ENCODE measurements at regions not wholly inside any gene's neighbourhood (a gene's known extent, or its start where the extent isn't known, plus 50 kb on each side); places are given as distances from the start of the nearest gene placed in this dataset.
"Not testable (repeated sequence)": the region's sequence is repeated elsewhere in the genome, so short reads cannot be mapped to it uniquely, and the experiment has no call there.

DNA sequence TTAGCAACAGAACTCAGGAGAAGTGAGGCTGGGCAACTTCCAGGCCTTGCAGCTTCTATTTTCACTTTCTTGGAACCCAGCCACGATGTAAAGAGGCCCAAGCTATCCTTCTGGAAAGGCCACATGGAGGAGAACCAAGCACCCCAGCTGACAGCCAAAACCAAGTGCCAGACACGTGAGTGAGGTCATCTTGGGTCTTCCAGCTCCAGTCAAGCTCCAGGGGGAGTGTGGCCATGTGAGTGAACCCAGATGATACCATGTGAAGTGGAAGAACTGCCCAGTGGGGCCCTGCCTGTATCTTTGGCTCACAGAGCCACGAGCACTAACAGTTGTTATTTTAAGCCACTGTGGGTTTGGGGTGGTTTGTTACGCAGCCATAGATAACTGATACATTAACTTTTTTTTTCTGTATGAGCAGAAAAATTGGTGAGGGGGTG lies 126.8 kb upstream of the MAP1LC3B2 start:
- DNase-seq (ENCODE audit: low read depth) = no peak

DNA sequence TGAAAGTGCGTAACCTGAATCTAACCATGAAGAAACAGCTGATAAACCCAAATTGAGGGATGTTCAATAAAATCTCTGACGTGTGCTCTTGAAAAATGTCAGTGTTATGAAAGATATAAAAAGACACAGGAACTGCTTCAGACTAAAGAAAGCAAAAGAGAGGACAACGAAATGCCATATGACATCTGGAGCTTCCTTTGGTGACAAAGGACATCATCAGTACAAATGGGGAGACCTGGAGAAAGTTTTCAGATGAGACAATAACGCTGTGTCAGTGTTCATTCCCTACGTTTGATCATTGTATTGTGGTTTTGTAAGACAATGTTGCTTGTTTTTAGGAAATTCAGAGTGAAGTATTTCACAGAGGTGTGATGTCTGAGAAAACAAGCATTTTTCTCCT lies 125.9 kb upstream of the MAP1LC3B2 start:
- no peak for DNase-seq (ENCODE audit: low read depth)

DNA sequence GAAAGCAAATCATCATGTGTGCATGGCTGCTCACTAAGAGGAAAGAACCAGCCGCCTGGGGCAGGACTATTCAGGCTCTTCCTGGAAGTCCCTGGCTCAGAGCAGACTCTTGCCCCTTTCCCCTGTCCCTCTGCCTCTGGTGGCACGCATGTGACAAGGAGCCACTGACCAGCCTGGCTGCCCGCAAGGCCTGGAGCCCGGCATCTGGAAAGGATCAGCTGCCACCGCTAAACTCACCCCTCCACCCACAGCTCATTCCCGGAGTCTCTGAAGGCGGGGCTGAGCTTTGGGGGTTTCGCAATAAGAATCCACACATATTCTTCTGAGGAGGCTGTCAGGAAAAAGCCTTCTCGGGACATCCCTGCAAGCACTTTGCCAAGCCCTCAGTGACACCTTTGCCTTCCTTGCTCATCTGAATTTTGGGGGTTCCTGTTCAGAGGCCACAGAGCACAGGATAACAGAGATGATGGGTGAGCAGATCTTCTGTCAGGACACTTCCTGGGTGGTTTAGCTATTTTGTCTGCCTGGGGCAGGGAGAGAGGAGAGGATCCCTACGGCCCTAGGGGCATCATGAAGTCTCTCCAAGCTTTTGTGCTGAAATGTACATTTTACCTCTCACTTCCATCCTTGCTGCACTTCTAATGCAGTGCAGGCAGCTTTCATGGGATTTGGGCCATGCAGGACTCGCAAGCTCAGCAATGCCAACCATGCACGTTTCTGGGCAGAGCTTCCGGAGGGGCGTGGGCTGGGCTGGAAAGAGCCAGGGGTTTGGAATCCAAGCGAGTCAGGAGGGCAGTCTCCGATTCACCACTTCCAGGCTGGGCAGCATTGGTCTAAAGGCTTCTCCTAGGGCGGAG lies 124.8 kb upstream of the MAP1LC3B2 start:
- DNase-seq (ENCODE audit: low read depth) = no peak

DNA sequence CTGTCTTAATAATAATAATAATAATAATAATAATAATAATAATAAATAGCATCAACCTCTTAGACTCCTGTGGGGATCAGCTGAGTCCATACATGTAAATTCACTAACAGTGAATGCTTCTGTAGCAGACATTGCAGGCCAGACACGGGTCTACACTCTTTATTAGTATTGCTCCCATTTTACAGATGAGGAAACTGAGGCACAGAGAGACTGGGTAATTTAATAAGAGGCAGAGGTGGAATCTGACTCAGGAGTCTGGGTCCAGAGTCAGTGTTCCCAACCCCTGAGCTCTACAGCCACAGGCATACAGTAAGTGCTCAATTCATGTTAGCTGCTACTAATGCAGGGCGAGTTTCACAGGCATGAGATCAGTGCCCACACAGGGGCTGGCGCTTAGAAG lies 123.2 kb upstream of the MAP1LC3B2 start:
- no peak for DNase-seq (ENCODE audit: low read depth)

DNA sequence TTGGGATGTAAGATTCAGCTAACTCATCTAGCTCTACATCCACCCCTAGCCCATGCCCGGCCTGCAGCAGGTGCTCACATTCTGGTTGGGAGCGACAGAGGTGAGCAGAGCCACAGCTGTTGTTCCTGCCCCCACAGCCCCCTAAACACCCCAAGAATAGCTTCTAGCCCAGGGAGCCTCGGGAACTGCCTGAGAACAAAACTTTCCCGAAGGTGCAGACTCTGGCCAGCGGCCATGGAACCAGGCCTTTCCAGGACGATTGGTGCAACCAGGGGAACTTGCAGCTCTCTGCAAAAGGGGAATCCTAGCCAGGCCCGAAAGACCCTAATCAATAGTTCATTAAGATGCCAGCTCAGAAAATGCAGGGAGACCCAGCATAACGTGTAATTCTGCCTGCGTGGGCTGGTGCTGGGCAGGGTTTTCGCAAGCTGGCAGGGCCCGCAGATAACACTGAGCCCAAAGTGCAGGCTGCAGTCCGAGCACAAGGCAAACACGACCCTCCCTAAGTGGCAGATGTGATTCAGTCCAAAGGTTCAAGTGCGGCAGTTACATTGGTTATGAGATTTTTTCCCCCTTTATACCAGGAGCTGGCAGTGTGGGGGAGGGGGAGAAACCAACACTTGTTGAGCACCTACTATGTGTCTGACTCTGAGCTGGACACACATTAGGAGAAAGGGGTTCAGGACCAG lies 122.5 kb upstream of the MAP1LC3B2 start:
- no peak for DNase-seq (ENCODE audit: low read depth)

DNA sequence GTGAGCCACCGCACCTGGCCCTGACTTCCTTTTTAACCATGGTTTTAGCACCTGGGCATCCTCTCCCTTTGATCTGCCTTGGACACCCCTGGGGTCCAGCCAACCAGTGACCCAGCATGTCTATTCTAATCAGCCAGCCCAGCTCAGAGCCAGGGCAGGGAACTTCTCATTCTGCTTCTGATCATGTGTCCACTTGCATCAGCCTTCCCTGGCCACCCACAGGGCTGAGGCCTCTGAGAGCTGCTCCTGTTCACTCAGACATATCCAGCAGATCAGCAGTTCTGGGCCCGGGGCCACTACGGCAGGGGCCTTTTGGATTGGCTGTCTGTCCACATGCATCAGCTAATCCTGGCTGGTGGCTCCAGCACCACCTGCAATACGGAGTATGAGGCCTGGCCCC lies 117.9 kb upstream of the MAP1LC3B2 start:
- no peak for DNase-seq (ENCODE audit: low read depth)

DNA sequence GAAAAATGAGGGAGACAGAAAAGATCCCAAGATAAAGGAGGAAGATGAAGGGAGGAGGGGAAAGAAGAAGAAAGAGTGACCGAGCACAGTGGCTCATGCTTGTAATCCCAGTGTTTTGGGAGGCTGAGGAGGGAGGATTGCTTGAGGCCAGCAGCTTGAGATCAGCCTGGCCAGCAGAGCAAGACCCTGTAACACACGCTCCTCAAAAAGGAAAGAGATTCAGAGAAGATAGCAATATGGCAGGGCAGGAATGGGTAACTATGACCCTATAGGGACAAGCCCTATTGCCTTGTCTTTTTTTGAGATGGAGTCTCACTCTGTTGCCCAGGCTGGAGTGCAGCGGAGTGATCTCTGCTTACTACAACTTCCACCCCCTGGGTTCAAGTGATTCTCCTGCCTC lies 116.9 kb upstream of the MAP1LC3B2 start:
- no peak for DNase-seq (ENCODE audit: low read depth)

DNA sequence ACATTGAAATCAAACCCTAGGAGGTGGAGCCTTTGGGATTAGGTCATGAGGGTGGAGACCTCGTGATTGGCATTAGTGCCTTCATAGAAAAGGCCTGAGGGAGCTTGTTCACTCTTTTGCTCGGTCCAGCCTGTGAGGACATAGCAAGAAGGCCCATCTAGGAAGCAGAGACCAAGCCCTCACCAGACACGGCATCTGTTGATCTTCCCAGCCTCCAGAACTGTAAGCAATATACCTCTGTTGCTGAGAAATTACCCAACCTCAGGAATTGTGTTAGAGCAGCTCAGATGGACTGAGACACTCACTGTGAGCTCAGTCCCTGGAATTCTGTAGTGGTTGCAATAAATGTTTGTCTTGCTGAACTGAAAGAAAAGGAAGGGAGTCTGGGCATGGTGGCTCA lies 116.2 kb upstream of the MAP1LC3B2 start:
- DNase-seq (ENCODE audit: low read depth) = no peak

DNA sequence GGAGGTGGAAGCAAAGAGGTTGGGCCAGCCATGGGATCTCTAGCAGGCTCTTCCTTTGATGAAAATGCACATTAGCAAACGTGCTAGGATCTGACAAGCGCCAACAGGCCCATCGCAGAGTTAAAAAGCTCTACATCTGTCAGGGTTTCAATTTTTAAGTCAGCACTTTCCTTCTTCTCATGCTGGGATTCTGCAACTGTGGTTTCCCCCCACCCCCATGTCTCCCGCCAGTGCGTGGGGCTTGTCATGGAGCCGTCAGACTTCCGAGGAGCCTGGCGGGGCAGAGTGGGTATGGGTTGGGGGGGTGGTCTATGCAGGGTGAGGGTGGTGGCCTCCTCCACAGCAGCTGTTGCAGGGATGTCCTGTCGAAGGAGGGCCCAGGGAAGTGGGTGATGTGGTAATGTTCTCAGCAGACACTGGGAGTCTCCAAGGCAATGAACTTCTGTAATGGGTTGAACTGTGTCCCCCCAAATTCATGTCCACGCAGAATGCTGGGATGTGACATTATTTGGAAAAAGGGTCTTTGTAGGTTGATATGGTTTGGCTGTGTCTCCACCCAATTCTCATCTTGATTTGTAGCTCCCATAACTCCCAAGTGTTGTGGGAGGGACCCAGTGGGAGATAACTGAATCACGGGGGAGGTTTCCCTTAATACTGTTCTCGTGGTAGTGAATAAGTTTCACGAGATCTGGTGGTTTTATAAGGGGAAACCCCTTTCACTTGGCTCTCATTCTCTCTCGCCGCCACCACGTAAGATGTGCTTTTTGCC lies 115.2 kb upstream of the MAP1LC3B2 start:
- no peak for DNase-seq (ENCODE audit: low read depth)

DNA sequence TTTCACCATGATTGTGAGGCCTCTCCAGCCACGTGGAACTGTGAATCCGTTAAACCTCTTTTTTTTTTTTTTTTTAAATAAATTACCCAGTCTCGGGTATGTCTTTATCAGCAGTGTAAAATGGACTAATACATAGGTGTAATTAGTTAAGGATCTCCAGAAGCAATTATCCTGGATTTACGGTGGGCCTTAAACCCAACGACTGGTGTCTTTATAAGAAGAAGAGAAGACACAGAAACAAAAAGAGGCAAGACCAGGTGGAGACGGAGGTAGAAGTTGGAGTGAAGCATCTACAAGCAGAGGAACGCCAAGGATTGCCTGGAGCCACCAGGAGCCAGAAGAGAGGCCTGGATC lies 114.6 kb upstream of the MAP1LC3B2 start:
- no peak for DNase-seq (ENCODE audit: low read depth)

DNA sequence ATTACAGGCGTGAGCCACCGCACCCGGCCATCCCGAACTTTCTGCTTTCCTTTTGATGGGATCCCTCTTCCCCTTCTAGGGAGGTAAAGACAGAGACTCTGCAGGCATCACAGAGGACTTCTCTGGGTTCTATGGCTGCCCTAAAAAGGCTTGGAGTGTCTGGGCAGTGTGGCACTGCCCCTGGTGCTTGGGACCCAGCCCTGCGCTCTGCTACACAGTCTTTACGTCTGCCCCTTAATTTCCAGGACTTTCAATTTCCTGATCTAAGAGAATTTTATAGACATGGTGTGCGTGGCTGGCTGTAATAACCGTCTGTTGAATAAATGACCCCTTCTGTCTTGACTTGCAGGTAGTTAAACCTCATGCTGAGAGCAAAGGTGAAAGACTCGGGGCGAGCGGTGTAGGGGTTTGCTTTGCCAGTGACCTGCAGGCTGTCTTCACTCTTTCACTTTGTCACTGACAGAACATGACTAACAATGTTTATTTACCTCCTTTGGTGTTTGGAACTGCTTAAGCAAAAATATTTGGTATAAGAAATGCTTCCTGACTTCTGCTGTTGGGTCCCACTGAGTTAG lies 110.9 kb upstream of the MAP1LC3B2 start:
- DNase-seq (ENCODE audit: low read depth) = no peak

DNA sequence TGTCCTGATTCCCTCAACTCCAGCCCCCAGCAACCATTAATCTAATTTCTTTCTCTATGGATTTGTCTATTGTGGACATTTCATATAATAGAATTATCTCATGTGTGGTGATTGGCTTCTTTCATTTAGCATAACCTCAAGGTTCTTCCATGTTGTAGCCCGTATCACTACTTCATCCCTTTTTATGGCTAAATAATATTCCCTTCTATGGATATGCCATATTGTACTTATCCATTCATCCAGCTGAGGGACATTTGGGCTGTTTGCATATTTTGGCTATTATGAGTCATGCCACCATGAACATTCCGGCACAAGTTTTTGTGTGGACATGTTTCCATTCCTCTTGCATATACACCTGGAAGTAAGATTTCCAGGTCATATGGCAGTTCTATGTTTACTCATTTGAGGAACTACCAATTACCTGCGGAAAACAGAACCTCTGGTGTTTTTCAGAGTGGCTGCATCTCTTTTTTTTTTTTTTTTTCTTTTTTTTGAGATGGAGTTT lies 108.7 kb upstream of the MAP1LC3B2 start:
- no peak for DNase-seq (ENCODE audit: low read depth)

DNA sequence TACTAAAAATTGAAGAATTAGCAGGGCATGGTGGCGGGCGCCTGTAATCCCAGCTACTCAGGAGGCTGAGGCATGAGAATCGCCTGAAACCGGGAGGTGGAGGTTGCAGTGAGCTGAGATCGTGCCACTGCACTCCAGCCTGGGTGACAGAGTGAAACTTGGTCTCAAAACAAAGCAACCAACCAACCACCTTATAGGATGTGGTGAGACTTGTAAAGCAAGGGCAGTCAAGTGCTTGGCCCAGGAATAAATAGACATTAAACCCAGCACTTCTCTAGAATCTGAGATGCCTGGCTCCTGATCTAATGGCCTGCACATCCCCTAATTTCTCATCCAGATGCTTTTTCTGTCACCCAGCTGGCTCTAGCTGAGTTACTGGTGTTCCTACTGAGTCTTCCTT lies 106.2 kb upstream of the MAP1LC3B2 start:
- DNase-seq (ENCODE audit: low read depth) = not testable (repeated sequence)

DNA sequence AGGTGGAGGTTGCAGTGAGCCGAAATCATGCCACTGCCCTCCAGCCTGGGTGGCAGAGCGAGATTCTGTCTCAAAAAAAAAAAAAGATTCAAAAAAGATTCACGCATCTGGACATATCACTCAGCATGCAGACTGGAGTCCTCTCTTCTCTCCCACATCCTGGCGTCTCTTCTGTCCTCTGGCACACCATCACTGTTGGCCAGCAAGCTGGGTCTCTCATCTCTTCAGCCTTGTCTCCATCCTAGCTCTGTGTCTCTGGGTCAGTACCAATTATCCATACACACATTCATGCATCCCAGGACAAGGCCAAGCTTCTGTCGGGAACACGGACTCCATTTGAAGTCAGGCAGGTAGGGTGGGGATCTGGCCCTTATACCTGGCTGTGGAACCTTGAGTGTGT lies 105.5 kb upstream of the MAP1LC3B2 start:
- DNase-seq (ENCODE audit: low read depth) = no peak

DNA sequence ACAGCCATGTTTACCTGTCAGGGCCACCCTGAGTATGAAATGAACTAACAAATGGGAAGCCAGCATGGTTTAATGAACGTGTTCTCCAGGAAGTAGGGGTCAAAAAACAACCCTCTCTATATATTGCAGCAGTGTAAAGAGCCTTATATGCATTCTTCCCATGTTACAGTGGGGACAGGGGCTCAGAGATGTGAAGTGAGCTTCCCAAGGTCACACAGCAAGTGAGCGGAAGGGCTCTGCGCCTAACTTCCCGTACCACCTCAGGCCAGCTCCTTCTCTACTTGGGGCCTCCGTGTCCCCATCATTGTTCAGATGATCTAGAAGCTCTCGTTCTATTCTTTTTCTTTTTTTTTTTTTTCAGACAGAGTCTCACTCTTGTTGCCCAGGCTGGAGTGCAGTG lies 105.1 kb upstream of the MAP1LC3B2 start:
- no peak for DNase-seq (ENCODE audit: low read depth)

DNA sequence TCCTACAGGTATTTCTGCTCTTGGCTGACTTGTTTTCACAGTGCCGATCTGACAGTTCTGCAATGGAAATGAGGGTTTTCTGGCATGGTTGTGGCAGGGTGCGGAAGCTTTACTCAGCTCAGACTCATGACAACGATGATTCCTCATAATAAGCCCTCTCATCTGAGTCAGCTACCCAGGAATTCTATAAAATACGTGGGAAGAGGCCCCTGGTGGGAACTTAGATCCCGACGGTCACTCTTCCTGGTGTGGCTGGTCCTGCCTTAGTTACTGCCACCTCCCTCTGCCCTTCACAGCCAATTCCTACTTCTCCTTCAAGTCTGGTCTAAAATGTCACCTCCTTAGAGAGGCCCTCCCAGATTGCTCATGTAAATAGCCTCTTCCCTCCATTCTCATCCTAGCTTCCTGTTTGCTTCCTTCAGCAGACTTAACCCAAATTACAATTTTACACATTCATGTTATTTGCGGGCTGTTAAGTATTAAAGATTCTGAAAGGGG lies 104.2 kb upstream of the MAP1LC3B2 start:
- no peak for DNase-seq (ENCODE audit: low read depth)

DNA sequence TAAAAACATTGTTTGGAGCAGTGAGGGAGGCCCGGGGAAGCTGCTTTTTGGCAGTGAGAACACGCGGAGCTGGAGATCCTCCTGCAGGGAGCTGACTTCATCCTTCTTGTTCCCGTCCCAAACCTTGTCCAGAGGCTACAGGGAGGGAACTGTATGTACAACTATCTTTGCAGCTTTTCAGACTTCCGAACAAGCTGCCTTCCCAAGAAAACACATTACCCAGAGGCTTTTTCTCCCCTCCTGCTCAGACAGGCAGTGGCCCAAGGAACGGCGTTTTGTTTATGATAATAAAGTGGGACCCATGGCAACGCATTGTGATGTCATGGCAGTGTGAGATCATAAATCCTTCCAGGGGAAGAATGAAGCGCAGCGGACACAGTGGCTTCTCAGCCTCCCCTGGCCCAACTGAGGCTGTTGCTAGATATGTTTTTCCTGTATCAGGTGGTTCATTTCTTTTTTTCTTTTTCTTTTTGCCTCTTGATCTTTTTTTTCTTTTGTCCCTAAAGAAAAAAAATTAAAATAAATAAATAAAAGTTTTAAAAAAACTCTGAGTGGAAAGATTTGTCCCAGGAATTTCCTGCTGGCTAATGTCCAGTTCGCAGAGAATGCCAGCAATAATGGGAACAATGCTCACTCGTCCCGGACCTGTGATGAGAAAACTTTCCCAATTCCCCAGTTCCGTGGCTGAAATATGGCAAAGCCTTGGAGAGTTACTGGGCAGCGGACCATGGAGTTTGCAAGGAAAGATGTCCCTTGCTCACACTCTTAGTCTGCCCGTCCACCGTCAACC lies 103.4 kb upstream of the MAP1LC3B2 start:
- DNase-seq (ENCODE audit: low read depth) = no peak

DNA sequence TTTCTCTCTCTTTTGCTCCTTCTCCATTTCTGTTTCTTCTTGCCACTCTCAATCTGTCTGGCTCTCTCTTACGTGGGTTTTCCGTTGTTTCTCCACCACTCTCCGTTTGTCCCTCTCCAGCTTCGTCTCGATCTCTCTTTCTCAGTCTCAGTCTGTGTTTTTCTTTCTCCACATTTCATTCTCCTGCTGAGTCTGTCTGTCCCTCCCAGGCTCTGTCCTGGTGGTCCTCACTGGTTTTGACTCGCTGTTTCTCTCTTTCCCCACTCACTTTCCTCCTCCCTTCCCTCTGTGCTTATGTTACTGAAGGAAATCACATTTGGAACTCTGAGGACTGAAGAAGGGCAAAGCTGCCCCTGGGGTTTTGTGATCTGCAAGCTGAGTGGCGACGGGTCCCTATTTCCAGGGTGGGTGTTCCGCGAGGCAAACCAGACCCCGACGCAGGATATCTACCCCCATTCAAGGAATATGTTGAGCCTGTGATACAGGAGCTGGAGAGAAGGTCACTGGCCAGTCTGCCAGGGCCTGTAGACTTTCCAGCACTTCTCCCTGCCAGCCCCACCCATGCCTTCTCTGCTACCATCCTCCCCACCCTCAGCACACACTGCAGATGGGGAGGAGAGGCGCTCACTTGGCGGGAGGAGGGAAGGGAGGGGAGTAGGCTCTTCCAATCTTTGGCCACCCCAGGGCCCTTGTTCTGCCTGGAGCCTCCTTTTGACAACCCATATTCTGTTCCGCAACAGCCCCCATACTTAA lies 102.7 kb upstream of the MAP1LC3B2 start:
- no peak for DNase-seq (ENCODE audit: low read depth)

DNA sequence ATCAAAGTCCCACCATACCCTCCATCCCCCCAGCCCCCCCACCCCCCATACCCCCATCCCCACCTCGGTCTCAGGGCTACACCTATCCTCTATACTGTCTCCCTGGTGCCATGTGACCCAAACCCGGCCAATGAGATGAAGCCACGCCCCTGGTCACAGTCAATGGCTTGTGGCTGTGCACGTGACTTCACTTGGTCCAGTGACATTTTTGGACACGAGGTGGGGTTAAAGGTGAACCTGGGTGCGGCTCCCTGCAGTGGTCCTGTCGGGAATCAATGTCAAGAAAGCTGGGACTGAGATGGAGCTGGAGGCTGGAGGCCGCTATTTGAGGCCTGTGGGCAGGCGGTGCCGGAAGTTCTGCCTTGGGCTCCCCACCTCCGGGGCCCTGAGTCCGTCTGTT lies 100.7 kb upstream of the MAP1LC3B2 start:
- DNase-seq (ENCODE audit: low read depth) = no peak

DNA sequence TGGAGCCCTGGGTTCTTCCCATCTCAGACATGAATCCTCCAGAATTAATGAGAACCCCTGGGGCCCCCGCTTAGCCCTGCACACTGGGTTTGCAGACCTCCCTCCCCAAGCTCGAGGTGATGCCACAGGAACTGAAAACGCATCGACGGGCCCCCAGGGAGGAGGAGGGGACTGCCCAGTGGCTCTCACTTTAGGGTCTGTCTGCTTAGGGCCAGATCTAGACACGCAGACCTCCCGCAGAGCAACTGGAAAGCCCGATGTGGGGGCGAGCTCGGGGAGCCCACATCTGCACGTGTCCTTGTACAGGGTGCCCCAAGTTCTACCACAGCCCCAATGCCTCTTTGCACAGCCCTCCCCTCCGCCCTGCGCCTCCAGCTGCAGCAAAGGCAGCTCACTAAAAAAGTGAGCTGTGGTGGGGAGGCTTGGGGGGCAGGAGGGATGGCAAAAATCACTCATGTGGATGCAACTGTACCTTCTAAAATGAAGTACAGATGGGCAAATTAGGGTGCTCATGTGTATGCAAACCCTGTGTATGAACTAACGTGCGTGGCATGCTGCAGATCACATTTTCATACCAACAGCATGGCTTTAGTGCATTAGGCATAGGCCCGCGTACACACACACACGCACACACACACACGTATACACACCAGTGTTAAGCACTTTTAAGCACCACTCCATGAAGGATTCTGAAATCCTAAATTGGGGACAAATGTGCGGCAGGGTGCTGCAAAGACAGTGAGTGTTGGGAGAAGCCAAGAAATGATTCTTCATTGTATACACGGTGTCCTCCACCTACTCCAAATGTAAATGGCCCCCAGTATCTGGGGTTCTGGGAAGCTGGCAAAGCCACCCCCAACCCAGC lies 99.9 kb upstream of the MAP1LC3B2 start:
- DNase-seq (ENCODE audit: low read depth) = no peak
